IgD-negative memory B cell (primary cell): ENCODE measurements at regions not wholly inside any gene's neighbourhood (a gene's known extent, or its start where the extent isn't known, plus 50 kb on each side); places are given as distances from the start of the nearest gene placed in this dataset.

ENCODE experiments used
- H3K27ac Mint-ChIP-seq, 3 donors: one replicate each; pipeline ENCODE4 v1.8.0; 2020 to 2022; ENCODE audit warnings: mild to moderate bottlenecking in 3 of 3, mixed read lengths in 3 of 3, moderate library complexity in 1 of 3
- H3K27me3 Mint-ChIP-seq: one replicate; pipeline ENCODE4 v1.8.0; 2021; ENCODE audit warnings: mixed read lengths
- H3K36me3 Mint-ChIP-seq: one replicate; pipeline ENCODE4 v1.8.0; 2020; ENCODE audit warnings: mild to moderate bottlenecking, mixed read lengths
- H3K4me1 Mint-ChIP-seq, 3 donors: one replicate each; pipeline ENCODE4 v1.8.0; 2020 to 2022; ENCODE audit warnings: mixed read lengths in 3 of 3, mild to moderate bottlenecking in 1 of 3
- H3K4me3 Mint-ChIP-seq, 4 donors: one replicate each; pipeline ENCODE4 v1.8.0; 2020 to 2022; ENCODE audit warnings: mild to moderate bottlenecking in 4 of 4, mixed read lengths in 4 of 4, moderate library complexity in 3 of 4
- H3K9me3 Mint-ChIP-seq, 3 donors: one replicate each; pipeline ENCODE4 v1.8.0; 2020 to 2021; ENCODE audit warnings: mixed read lengths in 3 of 3, mild to moderate bottlenecking in 1 of 3

DNA sequence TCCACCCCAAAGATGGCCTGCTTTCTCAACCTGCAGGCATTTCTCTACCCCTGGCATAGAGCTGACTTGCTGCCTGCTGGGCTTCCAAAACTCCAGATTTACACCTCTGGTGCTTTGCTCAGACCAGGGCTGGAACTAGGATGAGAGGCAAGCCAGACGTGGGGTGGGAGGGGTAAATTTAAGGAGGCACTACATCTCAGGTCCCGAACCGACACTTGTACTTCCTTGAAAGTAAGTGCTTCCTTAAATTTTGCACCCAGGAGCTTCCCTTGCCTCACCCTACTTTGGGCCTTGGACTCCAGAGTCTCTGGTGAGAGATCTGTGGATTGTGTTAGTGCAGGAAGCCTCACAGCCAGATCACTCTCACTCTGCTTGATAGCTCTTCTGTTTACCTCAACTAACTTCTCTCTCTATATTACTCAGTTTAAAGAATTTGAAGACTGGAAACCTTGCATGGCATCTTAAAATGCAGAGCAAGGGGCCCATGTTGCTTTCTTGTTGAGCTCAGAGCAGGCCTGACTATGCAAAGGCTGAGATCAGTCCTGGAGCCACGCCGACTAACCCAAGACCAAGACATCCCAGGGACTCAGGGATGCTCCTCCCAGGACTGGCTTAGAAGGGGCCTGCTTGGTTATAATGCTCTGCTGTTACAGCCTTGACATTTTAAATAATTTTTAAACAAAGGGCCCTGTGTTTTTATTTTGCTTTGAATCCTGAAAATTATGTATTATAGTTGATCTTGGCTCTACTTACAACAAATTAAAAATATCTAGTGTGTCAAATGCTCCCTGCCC lies 145.0 kb upstream of the LEF1 start:
- Mint-ChIP-seq H3K27ac (no peak overlapping the region), H3K36me3 (no peaks in the 10 kb centered on the region), H3K27me3 (peaks cover 9% of the 10 kb centered on the region), H3K4me3 (no peak overlapping the region), H3K9me3 (peaks cover 0 to 4% (median 0%) of the 10 kb centered on the region in 3 donors), H3K4me1 (peaks cover 0 to 2% (median 0%) of the 10 kb centered on the region in 3 donors)

DNA sequence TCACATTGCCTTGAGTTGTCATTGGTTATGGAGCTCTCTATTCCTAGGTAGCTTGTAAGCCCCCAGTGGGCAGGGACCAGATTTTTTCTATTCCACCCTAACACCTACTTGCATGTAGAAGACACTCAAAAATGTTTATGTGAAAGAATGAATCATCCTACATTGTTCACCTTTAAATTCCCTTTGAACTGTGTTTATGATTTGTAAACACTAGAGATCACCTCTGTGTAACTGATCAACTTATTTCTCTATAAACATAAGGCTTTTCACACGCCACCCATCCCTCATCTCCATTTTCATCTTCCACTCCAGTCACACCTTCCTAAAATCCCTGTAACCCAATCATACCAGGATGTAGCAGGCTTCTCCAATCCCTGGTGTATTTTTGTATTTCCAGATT lies 142.6 kb upstream of the LEF1 start:
- Mint-ChIP-seq H3K36me3 (no peaks in the 10 kb centered on the region), H3K27me3 (peaks cover 6% of the 10 kb centered on the region), H3K27ac (no peak overlapping the region), H3K9me3 (peaks cover 0 to 4% (median 2%) of the 10 kb centered on the region in 3 donors), H3K4me3 (no peak overlapping the region), H3K4me1 (peaks cover 0 to 2% (median 0%) of the 10 kb centered on the region in 3 donors)

DNA sequence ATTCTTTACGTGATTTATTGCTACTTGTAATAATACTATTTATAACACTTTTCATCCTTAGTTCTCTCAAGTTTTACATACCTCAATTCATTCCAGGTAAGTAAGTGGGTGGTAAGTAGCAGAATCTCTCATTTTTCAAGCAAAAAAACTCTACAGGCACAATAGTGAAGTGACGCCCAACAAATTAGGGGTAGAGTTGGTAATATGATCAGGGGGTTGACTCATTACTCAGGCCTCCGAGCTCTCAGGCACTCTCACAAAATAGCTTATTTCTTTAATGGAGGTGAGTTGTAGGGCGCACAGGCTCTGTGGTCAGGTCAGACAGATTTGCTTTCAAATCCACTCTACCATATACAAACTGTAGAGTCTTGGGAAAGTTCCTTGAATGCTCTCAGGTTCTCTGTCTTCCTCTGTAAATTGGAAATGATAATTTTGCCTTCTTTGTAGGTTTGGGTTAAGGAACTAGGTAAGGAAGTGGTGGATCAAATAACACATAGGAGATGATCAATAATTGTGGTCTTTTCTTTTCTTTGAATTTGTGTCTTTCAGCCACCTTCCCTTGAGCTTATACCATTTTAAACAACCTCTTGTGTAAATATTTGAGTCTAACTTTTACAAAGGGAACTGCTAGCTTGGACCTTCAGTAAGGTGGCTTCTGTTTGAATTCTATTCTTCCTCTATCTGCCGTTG lies 134.9 kb upstream of the LEF1 start:
- peaks cover 1% of the 10 kb centered on the region for H3K36me3 Mint-ChIP-seq
- peaks cover 0 to 5% (median 4%) of the 10 kb centered on the region in 3 donors for H3K9me3 Mint-ChIP-seq
- no peak overlapping the region for H3K27ac Mint-ChIP-seq
- H3K27me3 Mint-ChIP-seq: no peaks in the 10 kb centered on the region
- H3K4me3 Mint-ChIP-seq: no peak overlapping the region
- no peaks in the 10 kb centered on the region for H3K4me1 Mint-ChIP-seq

DNA sequence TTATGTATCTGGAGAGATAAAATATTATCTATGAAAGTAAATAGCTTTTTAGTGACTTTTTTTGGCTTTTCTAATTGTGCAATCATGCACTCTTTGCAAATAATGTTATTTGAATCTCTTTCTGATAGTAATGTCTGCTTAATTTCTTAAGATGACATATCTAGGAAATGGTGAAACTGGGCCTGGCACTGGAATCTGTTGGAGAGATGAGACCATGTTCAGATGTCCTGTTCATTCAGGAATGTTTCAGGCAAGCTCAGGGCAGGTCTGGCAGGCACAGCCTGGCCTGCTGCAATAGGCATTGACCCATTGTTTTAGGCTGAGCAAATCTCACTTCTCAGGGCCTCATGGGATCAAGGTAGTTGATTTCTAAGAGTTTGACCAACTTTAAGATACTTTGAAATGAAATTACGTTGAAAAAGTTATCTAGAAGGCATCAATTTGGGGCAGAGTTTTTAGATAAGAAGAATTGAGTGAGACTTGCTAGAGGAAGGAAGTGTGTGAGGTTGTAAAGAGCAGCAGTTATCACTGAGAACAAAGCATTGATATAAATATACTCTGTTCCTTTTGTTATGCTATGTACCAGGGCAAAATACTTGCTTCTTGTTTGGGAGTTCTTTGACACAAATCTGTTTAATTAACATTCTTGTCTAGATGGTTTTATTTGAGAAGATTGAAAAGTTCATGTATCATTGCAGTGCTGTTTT lies 133.0 kb upstream of the LEF1 start:
- Mint-ChIP-seq H3K4me3 (no peak overlapping the region), H3K27me3 (no peaks in the 10 kb centered on the region), H3K27ac (no peak overlapping the region)

DNA sequence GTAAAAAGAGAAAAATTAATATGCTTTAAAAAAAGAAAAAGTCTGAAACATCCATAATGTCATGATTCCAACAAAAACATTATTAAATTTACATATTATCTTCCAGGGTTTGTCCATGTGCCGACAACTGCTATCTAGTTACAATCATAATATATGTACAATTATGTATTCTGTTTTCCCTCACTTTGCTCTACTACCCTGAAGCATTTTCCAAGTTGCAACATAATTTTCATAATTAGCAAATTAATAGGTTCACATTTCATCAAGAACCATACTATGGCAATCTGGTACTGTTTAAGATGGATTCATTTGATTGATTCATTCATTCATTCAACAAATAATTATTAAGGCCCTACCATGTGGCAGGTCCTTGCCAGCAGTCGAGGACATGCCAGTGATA lies 128.9 kb upstream of the LEF1 start:
- no peak overlapping the region for H3K27ac Mint-ChIP-seq
- H3K36me3 Mint-ChIP-seq: peaks cover 1% of the 10 kb centered on the region
- H3K27me3 Mint-ChIP-seq: no peaks in the 10 kb centered on the region
- no peak overlapping the region for H3K4me3 Mint-ChIP-seq
- no peaks in the 10 kb centered on the region for H3K4me1 Mint-ChIP-seq
- H3K9me3 Mint-ChIP-seq: peaks cover 0 to 4% (median 4%) of the 10 kb centered on the region in 3 donors

More for the DNA sequence above, 133.0 kb upstream of the LEF1 start:
- Mint-ChIP-seq H3K4me1 (no peaks in the 10 kb centered on the region), H3K36me3 (peaks cover 1% of the 10 kb centered on the region), H3K9me3 (peaks cover 0 to 4% (median 3%) of the 10 kb centered on the region in 3 donors)

DNA sequence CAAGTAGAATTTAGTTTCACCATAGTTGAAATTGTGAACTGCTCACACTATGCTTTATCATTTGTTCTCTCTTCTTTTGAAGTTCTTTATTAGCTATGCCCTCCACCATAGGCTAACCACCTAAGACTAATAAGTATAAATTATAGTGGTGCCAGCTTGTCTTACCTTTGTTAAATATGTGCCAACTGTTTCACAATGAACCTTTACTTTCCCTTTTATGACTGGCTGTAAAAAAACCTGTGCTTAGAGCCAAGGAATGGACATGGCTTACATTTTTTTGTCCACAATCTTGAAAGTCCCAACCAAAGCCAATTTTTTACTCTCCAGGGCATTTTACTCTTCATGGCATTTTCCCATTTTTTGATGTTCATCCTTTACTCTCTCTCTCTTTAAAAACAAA lies 123.5 kb upstream of the LEF1 start:
- peaks cover 1% of the 10 kb centered on the region for H3K36me3 Mint-ChIP-seq
- H3K27me3 Mint-ChIP-seq: peaks cover 1% of the 10 kb centered on the region
- H3K9me3 Mint-ChIP-seq: peaks cover 0 to 2% (median 0%) of the 10 kb centered on the region in 3 donors
- H3K4me1 Mint-ChIP-seq: no peaks in the 10 kb centered on the region
- H3K27ac Mint-ChIP-seq: no peak overlapping the region
- H3K4me3 Mint-ChIP-seq: no peak overlapping the region

DNA sequence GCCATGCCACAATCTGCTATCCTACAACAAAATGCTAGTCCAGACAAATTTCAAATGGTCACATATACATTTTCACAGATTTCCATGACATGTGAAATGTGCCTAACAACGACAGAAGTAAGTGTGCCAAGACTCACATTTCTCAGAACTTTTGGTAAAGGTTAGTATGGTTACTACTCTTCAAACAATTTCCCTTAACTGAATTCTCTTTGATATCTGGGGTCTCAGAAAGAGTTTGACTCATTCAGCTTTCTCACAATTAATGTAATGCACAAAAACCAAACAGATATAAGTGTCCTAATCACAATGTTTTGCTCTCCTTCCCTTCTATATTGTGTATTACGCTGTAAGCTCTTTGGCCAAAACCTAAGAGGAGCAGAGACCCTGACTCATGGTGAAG lies 122.4 kb upstream of the LEF1 start:
- peaks cover 3% of the 10 kb centered on the region for H3K27me3 Mint-ChIP-seq
- no peaks in the 10 kb centered on the region for H3K4me1 Mint-ChIP-seq
- H3K36me3 Mint-ChIP-seq: peaks cover under 1% of the 10 kb centered on the region
- H3K4me3 Mint-ChIP-seq: no peak overlapping the region
- H3K9me3 Mint-ChIP-seq: peaks cover 0 to under 1% (median 0%) of the 10 kb centered on the region in 3 donors
- peak overlapping the region in 1 of 3 donors; percentile 53 for H3K27ac Mint-ChIP-seq

DNA sequence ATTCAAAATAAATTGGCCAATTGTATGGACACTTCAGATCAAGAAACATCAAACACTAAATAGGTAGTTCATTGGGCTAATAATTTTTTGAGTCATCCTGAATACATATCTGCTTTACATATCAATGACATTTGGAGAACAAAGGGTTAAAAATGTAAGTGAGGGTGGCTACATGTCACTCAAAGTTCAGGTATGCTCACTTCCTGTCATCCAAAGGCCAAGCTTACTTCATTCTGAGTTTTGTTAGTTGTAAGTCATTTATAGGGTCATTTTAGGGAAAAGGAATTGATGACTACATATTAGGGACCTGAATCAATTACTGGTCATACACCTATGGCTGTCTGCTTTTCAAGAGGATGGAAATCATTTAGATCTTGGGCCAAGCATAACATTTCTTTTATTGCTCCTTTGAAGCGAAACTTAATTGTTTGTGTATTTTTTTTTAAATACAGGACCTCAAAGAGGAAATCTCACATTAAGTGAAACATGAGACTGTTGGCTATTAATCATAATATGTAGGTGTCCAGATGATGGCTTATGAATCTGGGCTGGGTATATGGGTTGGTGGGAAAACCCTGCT lies 119.2 kb upstream of the LEF1 start:
- Mint-ChIP-seq H3K4me3 (no peak overlapping the region), H3K4me1 (no peaks in the 10 kb centered on the region), H3K36me3 (no peaks in the 10 kb centered on the region), H3K27me3 (peaks cover 3% of the 10 kb centered on the region), H3K27ac (no peak overlapping the region), H3K9me3 (no peaks in the 10 kb centered on the region)

DNA sequence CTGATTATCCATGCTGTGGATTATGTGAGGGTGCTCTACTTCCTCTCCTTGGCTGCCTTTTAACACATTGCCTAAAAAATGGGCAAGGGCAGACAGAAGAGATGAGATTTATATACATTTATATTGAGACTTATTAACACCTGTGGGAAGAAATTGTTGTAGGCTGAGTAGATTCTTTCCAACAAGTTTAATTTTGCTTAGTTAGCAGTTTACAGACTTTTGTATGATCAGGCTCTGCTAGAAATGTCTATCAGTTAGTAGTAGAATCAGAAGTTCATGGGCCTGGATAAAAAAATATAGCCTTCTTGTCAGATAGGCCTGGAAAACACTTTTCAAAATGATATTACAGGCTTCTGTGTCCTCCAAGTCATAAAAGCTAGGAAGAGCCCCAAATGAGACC lies 111.3 kb upstream of the LEF1 start:
- H3K36me3 Mint-ChIP-seq: no peaks in the 10 kb centered on the region
- H3K4me1 Mint-ChIP-seq: no peaks in the 10 kb centered on the region
- H3K9me3 Mint-ChIP-seq: peaks cover 0 to 2% (median 0%) of the 10 kb centered on the region in 3 donors
- no peak overlapping the region for H3K4me3 Mint-ChIP-seq
- no peak overlapping the region for H3K27ac Mint-ChIP-seq
- H3K27me3 Mint-ChIP-seq: no peaks in the 10 kb centered on the region

DNA sequence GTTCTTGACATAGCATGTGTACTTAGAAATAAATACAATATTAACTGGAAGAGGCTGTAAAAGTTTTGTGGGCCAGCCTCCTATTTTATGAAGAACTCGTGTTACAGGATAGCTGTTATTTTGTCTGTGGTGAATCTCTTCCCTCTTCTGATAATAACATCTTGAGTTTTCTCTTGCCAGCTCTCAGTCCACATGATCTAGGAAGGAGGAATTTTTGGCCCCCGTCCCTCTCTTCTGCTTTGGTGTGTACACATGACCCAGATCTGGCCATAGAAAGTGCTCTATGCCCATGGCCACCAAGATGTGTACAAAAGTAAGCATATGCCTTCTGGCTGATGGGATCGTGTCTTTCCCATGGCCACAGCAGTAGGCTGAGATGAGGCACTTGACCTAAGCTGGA lies 108.0 kb upstream of the LEF1 start:
- Mint-ChIP-seq H3K36me3 (no peaks in the 10 kb centered on the region), H3K27me3 (no peaks in the 10 kb centered on the region), H3K4me3 (no peak overlapping the region), H3K4me1 (no peaks in the 10 kb centered on the region), H3K27ac (no peak overlapping the region), H3K9me3 (no peaks in the 10 kb centered on the region)

DNA sequence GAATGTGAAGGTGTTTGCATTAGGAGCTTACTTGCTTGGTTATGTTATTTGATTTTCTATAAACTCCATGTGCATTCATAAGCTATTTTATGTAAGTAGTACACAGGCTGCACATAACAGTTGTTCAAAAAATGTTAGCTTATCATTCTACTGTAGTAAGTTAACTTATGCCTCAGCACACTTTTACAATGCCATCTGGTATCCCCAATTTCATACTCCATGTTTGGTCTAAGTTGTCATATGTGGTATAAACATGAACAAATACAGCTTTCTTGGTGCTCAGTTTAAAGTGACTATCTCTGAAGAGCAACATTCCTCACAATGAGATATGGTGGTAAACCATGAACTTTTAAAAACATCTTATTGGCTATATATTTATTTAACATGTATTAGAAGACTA lies 104.3 kb upstream of the LEF1 start:
- H3K27ac Mint-ChIP-seq: no peak overlapping the region
- no peaks in the 10 kb centered on the region for H3K9me3 Mint-ChIP-seq
- H3K27me3 Mint-ChIP-seq: no peaks in the 10 kb centered on the region
- no peaks in the 10 kb centered on the region for H3K4me1 Mint-ChIP-seq
- no peak overlapping the region for H3K4me3 Mint-ChIP-seq
- no peaks in the 10 kb centered on the region for H3K36me3 Mint-ChIP-seq

DNA sequence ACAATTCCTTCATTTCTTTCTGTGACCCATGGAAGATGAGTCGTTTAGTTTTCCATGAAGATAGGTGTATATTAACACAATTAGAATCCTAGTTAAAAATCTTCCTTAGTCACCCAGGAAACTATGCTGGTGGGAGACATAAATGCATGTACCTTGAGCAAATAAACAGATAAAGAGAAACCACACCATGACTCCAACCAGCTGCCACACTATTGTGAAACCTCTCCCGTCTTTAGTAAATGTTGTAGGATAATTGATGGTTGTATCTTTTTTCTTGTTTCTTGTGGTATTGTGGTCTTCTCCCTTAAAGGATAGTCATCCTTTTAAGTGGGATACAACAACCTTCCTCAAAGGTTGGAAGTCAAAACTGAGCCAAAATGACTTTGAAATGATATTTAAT lies 103.8 kb upstream of the LEF1 start:
- no peaks in the 10 kb centered on the region for H3K4me1 Mint-ChIP-seq

DNA sequence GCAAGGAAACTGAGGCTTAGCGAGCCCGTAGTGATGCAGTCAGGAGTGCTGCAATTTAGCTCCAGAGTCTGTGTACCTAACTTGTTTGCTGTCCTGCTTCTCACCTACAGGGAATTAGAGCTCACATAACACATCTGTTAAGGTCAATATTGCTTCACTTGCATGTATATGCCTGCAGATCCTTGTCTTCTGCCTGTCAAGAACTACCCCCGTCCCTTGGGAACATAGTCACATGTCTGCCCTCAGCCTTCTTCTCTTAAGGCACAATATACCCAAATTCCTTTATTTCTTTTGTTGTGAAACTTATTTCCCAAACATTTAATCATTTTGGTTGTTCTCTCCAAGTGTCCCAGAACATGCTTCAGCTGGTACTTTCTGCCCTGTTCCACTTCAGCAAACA lies 103.3 kb upstream of the LEF1 start:
- Mint-ChIP-seq H3K36me3 (no peaks in the 10 kb centered on the region), H3K9me3 (peaks cover 0 to 2% (median 0%) of the 10 kb centered on the region in 3 donors), H3K27ac (no peak overlapping the region)

More for the DNA sequence above, 103.8 kb upstream of the LEF1 start:
- no peak overlapping the region for H3K4me3 Mint-ChIP-seq
- peaks cover 0 to under 1% (median 0%) of the 10 kb centered on the region in 3 donors for H3K9me3 Mint-ChIP-seq
- no peaks in the 10 kb centered on the region for H3K36me3 Mint-ChIP-seq
- no peaks in the 10 kb centered on the region for H3K27me3 Mint-ChIP-seq
- no peak overlapping the region for H3K27ac Mint-ChIP-seq

DNA sequence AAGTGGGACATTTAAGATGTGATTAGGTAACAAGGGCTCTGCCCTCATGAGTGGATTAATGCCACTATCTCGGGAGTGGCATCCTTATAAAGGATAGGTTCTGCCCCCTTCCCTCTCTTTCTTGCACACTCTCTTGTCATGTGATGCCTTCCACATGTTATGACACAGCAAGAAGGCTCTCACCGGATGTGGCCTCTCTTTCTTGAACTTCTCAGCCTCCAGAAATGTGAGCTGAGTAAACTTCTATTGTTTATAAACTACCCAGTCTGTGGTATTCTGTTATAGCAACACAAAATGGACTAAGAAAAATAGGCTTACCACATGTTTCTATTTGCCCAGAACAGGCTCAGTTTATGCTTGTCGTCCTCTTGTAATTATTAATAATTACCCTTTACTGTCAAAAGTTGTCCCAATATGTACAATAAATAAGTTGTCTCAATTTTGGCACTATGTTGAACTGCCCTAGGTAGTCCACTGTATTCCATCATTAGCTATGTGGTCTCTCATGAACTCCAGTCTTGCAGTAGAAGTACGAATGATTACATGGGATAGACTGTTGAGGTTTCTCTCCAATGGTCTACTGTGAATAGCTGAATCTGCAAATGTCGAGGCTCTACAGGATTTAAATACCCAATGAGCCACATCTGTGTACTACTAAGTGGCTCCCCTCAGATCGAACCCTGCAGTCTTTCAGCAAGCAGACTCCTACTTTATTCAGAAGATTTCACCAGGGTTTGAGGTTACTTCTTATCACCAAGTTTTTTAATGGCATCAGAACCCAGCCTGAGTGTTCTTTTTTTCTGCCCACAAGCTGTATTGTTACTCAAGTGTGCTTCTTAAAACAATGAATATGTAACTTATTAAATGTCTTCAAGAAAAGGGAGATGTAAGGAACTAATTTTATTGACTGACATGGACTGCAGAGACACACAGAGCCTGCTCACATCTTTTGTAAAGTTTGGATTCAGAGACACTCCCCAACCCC lies 102.0 kb upstream of the LEF1 start:
- H3K27ac Mint-ChIP-seq: no peak overlapping the region
- H3K27me3 Mint-ChIP-seq: no peaks in the 10 kb centered on the region
- peaks cover 0 to 4% (median 3%) of the 10 kb centered on the region in 3 donors for H3K9me3 Mint-ChIP-seq
- H3K36me3 Mint-ChIP-seq: no peaks in the 10 kb centered on the region
- no peak overlapping the region for H3K4me3 Mint-ChIP-seq
- H3K4me1 Mint-ChIP-seq: no peaks in the 10 kb centered on the region

More for the DNA sequence above, 103.3 kb upstream of the LEF1 start:
- Mint-ChIP-seq H3K4me1 (no peaks in the 10 kb centered on the region), H3K4me3 (no peak overlapping the region), H3K27me3 (no peaks in the 10 kb centered on the region)
